GM12878 (cell line): ENCODE measurements at regions not wholly inside any gene's neighbourhood (a gene's known extent, or its start where the extent isn't known, plus 50 kb on each side); places are given as distances from the start of the nearest gene placed in this dataset.

ENCODE experiments used
- ATAC-seq: fragments of 200-7000 bp; cut with Tn5 transposase; 3 replicates; pipeline ENCODE4 v1.9.1; 2020; ENCODE audit warnings: mild to moderate bottlenecking, moderate library complexity
- BruUV-seq: library from RNA; stranded (reverse); fragments of 400-500 nt; replicated peaks from 2 replicates; lab custom pipeline; 2021; lab: Mats Ljungman, UMichigan
- CTCF ChIA-PET: fragments of 300-600 bp; sonication (Branson Sonifier 250); formaldehyde crosslinking; extraction: SDS; loops from one replicate; lab custom pipeline; 2021; ENCODE audit warnings: inconsistent platforms; lab: Yijun Ruan, JAX
- POLR2A ChIA-PET: fragments of 350-600 bp; formaldehyde crosslinking; extraction: SDS; loops from one replicate; lab custom pipeline; 2021; ENCODE audit warnings: inconsistent platforms; lab: Charles Lee
- RAD21 ChIA-PET: fragments of 300-600 bp; sonication (Branson Sonifier 250); formaldehyde crosslinking; loops from one replicate; lab custom pipeline; 2023; ENCODE audit warnings: antibody characterized with exemption; ENCODE audit not compliant: unreplicated experiment; lab: Charles Lee
- SMC1A ChIA-PET: fragments of 300-600 bp; sonication (Branson Sonifier 250); formaldehyde crosslinking; loops from one replicate; lab custom pipeline; 2023; ENCODE audit not compliant: unreplicated experiment, uncharacterized antibody; lab: Charles Lee
- DNase-seq: peaks from one replicate; pipeline ENCODE4 v3.0.0-alpha.2; 2011; ENCODE audit warnings: low read depth, low spot score
- FAIRE-seq: peaks from 3 replicates; lab custom pipeline; 2011; peaks lifted over from hg19 to GRCh38; lab: Jason Lieb, UNC
- H2AFZ ChIP-seq: 2 replicates; pipeline ENCODE4 v1.6.0; 2011; ENCODE audit warnings: low read depth, low read length, control low read depth; ENCODE audit not compliant: control insufficient read depth
- H3K27ac ChIP-seq: 2 replicates; pipeline ENCODE4 v1.5.1; 2011; ENCODE audit warnings: control low read depth; ENCODE audit not compliant: control insufficient read depth, insufficient read depth
- H3K27me3 ChIP-seq, 2 experiments: replicated peaks in 1 of 2; 2 replicates each; pipeline versions ENCODE4 v1.6.0 to v1.6.1; 2011; ENCODE audit warnings: low read length in 1 of 2; ENCODE audit not compliant: control insufficient read depth in 2 of 2, insufficient read depth in 2 of 2
- H3K36me3 ChIP-seq, 2 experiments: 2 replicates each; pipeline ENCODE4 v1.5.1; 2011; ENCODE audit warnings: low read length in 1 of 2; ENCODE audit not compliant: control insufficient read depth in 2 of 2, insufficient read depth in 2 of 2
- H3K4me1 ChIP-seq: 2 replicates; pipeline ENCODE4 v1.6.1; 2011; ENCODE audit warnings: mild to moderate bottlenecking, low read length, moderate library complexity, mixed read lengths; ENCODE audit not compliant: control insufficient read depth, insufficient read depth
- H3K4me2 ChIP-seq: 2 replicates; pipeline ENCODE4 v1.6.0; 2011; ENCODE audit warnings: control low read depth; ENCODE audit not compliant: control insufficient read depth, insufficient read depth
- H3K4me3 ChIP-seq: fragments of 200-600 bp; sonication (generic); 2 replicates; pipeline ENCODE4 v1.5.1; 2016
- H3K79me2 ChIP-seq: 2 replicates; pipeline ENCODE4 v1.6.0; 2011; ENCODE audit warnings: low read length; ENCODE audit not compliant: control insufficient read depth, insufficient read depth
- H3K9ac ChIP-seq: 2 replicates; pipeline ENCODE4 v1.8.0; 2011; ENCODE audit warnings: low read length, control low read depth, mixed read lengths; ENCODE audit not compliant: control insufficient read depth, insufficient read depth
- H3K9me3 ChIP-seq: replicated peaks from 3 replicates; pipeline ENCODE4 v1.5.1; 2011; ENCODE audit warnings: mild to moderate bottlenecking, low read length; ENCODE audit not compliant: control insufficient read depth, insufficient read depth
- H4K20me1 ChIP-seq: 2 replicates; pipeline ENCODE4 v1.6.0; 2011; ENCODE audit not compliant: control insufficient read depth, insufficient read depth
- BHLHE40 ChIP-seq, 2 experiments: fragments of 450-650 bp in 1 of 2; IDR thresholded peaks; 2 replicates each; pipeline ENCODE4 v1.6.1; 2011 to 2017; ENCODE audit warnings: low read depth in 2 of 2, borderline replicate concordance in 1 of 2, improper control_type of control experiment in 1 of 2, low read length in 1 of 2, mild to moderate bottlenecking in 1 of 2
- CBX5 ChIP-seq: sonication (generic); IDR thresholded peaks from 2 replicates; pipeline ENCODE4 v1.6.1; 2016; ENCODE audit warnings: low read depth, moderate library complexity, mild to moderate bottlenecking, inconsistent platforms
- CREB1 ChIP-seq: IDR thresholded peaks from 2 replicates; pipeline ENCODE4 v1.6.1; 2012; ENCODE audit warnings: low read depth, mild to moderate bottlenecking, inconsistent platforms
- CUX1 ChIP-seq: IDR thresholded peaks from 2 replicates; pipeline ENCODE4 v1.6.1; 2012; ENCODE audit warnings: improper control_type of control experiment, low read depth, low read length; ENCODE audit not compliant: insufficient replicate concordance
- ESRRA ChIP-seq: IDR thresholded peaks from 2 replicates; pipeline ENCODE4 v1.6.1; 2012; ENCODE audit warnings: mild to moderate bottlenecking, low read length, improper control_type of control experiment
- GATAD2B ChIP-seq: fragments of 450-650 bp; conservative IDR thresholded peaks from 2 replicates; pipeline ENCODE4 v1.6.1; 2017; ENCODE audit warnings: low read depth, mild to moderate bottlenecking, moderate library complexity
- HDAC2 ChIP-seq: fragments of 200-600 bp; sonication (generic); IDR thresholded peaks from 2 replicates; pipeline ENCODE4 v1.6.1; 2017
- MTA2 ChIP-seq: fragments of 450-650 bp; IDR thresholded peaks from 2 replicates; pipeline ENCODE4 v1.6.1; 2016; ENCODE audit warnings: low read depth, mild to moderate bottlenecking, moderate library complexity
- MXI1 ChIP-seq: fragments of 150-350 bp; IDR thresholded peaks from 2 replicates; pipeline ENCODE4 v1.6.1; 2011; ENCODE audit warnings: low read depth, mild to moderate bottlenecking, inconsistent platforms, low read length, improper control_type of control experiment
- NFIC ChIP-seq: IDR thresholded peaks from 2 replicates; pipeline ENCODE4 v1.6.1; 2012; ENCODE audit warnings: low read depth, mild to moderate bottlenecking, inconsistent platforms, low read length, moderate library complexity
- PML ChIP-seq: IDR thresholded peaks from 2 replicates; pipeline ENCODE4 v1.6.1; 2012; ENCODE audit warnings: low read length, inconsistent platforms
- RBBP5 ChIP-seq: fragments of 200-600 bp; sonication (generic); conservative IDR thresholded peaks from 2 replicates; pipeline ENCODE4 v1.6.1; 2016
- SIX5 ChIP-seq: IDR thresholded peaks from 2 replicates; pipeline ENCODE4 v1.6.1; 2011; ENCODE audit warnings: mild to moderate bottlenecking, low read depth, low read length, moderate library complexity; ENCODE audit not compliant: severe bottlenecking
- STAT1 ChIP-seq: fragments of 450-650 bp; conservative IDR thresholded peaks from 2 replicates; pipeline ENCODE4 v1.6.1; 2014; ENCODE audit warnings: antibody characterized with exemption, mild to moderate bottlenecking
- YY1 ChIP-seq: IDR thresholded peaks from 2 replicates; pipeline ENCODE4 v1.6.1; 2011; ENCODE audit warnings: low read depth, mild to moderate bottlenecking, low read length
- ZBTB4 ChIP-seq: fragments of 450-650 bp; formaldehyde crosslinking; IDR thresholded peaks from 2 replicates; pipeline ENCODE4 v1.4.0; 2022; ENCODE audit warnings: mild to moderate bottlenecking, moderate library complexity
- ZNF217 ChIP-seq: fragments of 450-650 bp; IDR thresholded peaks from 2 replicates; pipeline ENCODE4 v1.6.1; 2017; ENCODE audit warnings: antibody characterized with exemption, mild to moderate bottlenecking
- WGBS: methylation state at CpG from one replicate; pipeline ENCODE4 v1.1.6; 2016; ENCODE audit warnings: low lambda C conversion rate; ENCODE audit not compliant: insufficient replicate concordance, insufficient coverage; ENCODE audit errors: missing lambda C conversion rate; 5-methylcytosine and 5-hydroxymethylcytosine counted together
- in situ Hi-C: fragments of 300-500 bp; cut with MboI; formaldehyde crosslinking; loops from 9 replicates; pipeline ENCODE4 v1.14.3; 2018; ENCODE audit warnings: mixed read lengths
- intact Hi-C: fragments of 100-400 bp; cut with micrococcal nuclease; formaldehyde crosslinking; loops from one replicate; pipeline ENCODE4 v1.14.2; 2022; ENCODE audit not compliant: unreplicated experiment

GRCh38 chr2:145029873-145030272, 510.0 kb upstream of the ZEB2 start (continued):
- TF ChIP-seq CUX1 (no peak), ZBTB4 (CRISPR knock-in tag) (no peak)
- TF ChIP-seq, all 136 proteins: peak for 0

GRCh38 chr2:145029081-145029480, 509.2 kb upstream of the ZEB2 start:
- intact Hi-C loops (no loop called here), in situ Hi-C loops (no loop called here)
- DNase-seq: no peak
- Histone ChIP-seq H3K4me1 (no peaks in the 10 kb centered on the region), H3K36me3 (no peaks in the 10 kb centered on the region), H3K9ac (no peak overlapping the region), H3K27me3 (no peaks in the 10 kb centered on the region; a peak in 1 of 4 replicates), H3K27ac (no peak overlapping the region), H3K9me3 (no peaks in the 10 kb centered on the region), H3K4me2 (no peak overlapping the region), H2AFZ (no peak overlapping the region), H3K4me3 (no peak overlapping the region), H3K79me2 (no peaks in the 10 kb centered on the region), H4K20me1 (no peaks in the 10 kb centered on the region)
- RAD21 ChIA-PET: no interaction called here
- SMC1A ChIA-PET: interaction anchor here (0.6 kb wide), 1 partner anchor 963 kb away, joined by 3 read pairs; no protein-coding TSS in a partner anchor
- POLR2A ChIA-PET: no interaction called here
- 19% methylated on average over 5 of the region's 5 CpGs for WGBS
- no TSS peak for BruUV-seq
- no peak for FAIRE-seq
- ATAC-seq: no peak
- CTCF ChIA-PET: no interaction called here
- TF ChIP-seq NFIC: no peak
- TF ChIP-seq MTA2: no peak
- TF ChIP-seq HDAC2: no peak
- no peak for TF ChIP-seq CBX5
- no peak for TF ChIP-seq PML
- TF ChIP-seq YY1: no peak
- TF ChIP-seq STAT1: no peak
- TF ChIP-seq ESRRA: no peak
- no peak for TF ChIP-seq MXI1
- no peak for TF ChIP-seq BHLHE40 (IDR thresholded peaks at IDR 0.05; ENCODE audit: borderline replicate concordance in 1 of 2, low read depth in 2 of 2, low read length in 1 of 2)
- no peak for TF ChIP-seq GATAD2B
- no peak for TF ChIP-seq SIX5
- no peak for TF ChIP-seq ZNF217
- TF ChIP-seq CREB1: no peak
- TF ChIP-seq RBBP5: no peak
